Caco-2 (cell line): ENCODE measurements at regions not wholly inside any gene's neighbourhood (a gene's known extent, or its start where the extent isn't known, plus 50 kb on each side); places are given as distances from the start of the nearest gene placed in this dataset.

Experiments
- BruUV-seq: library from RNA; stranded (reverse); fragments of 400-500 nt; replicated peaks from 2 replicates; lab custom pipeline; 2021; lab: Mats Ljungman, UMichigan
- CTCF ChIA-PET: fragments of 300-600 bp; sonication (Branson Sonifier 250); formaldehyde crosslinking; loops from one replicate; lab custom pipeline; 2022; ENCODE audit warnings: antibody characterized with exemption; lab: Charles Lee
- POLR2A ChIA-PET: fragments of 300-600 bp; sonication (Branson Sonifier 250); formaldehyde crosslinking; loops from one replicate; lab custom pipeline; 2022; ENCODE audit warnings: antibody characterized with exemption; lab: Charles Lee
- DNase-seq, 2 experiments: peaks; one replicate each; pipeline versions ENCODE4 v3.0.0 to v3.0.0-alpha.2; 2020 to 2022
- H3K27me3 ChIP-seq: replicated peaks from 2 replicates; pipeline ENCODE4 v1.6.0; 2011; ENCODE audit warnings: low read length; ENCODE audit not compliant: control insufficient read depth, insufficient read depth
- H3K36me3 ChIP-seq: 2 replicates; pipeline ENCODE4 v1.5.1; 2011; ENCODE audit warnings: low read length; ENCODE audit not compliant: control insufficient read depth, insufficient read depth
- H3K4me1 ChIP-seq: fragments of 250-450 bp; sonication (Bioruptor Pico); 2 replicates; pipeline ENCODE4 v1.5.1; 2020; ENCODE audit warnings: mild to moderate bottlenecking
- H3K4me3 ChIP-seq: 2 replicates; pipeline ENCODE4 v1.5.1; 2011; ENCODE audit warnings: low read depth, mild to moderate bottlenecking, control low read depth, low read length
- H3K9me3 ChIP-seq: fragments of 250-450 bp; sonication (Bioruptor Pico); 2 replicates; pipeline ENCODE4 v1.5.1; 2020; ENCODE audit warnings: mild to moderate bottlenecking, moderate library complexity
- H3K27ac Mint-ChIP-seq: one replicate; pipeline ENCODE4 v1.8.0; 2022; ENCODE audit warnings: mixed read lengths; ENCODE audit not compliant: unreplicated experiment
- H3K27me3 Mint-ChIP-seq: one replicate; pipeline ENCODE4 v1.8.0; 2022; ENCODE audit warnings: mixed read lengths; ENCODE audit not compliant: insufficient read depth, unreplicated experiment
- H3K36me3 Mint-ChIP-seq: one replicate; pipeline ENCODE4 v1.8.0; 2022; ENCODE audit warnings: mild to moderate bottlenecking, mixed read lengths; ENCODE audit not compliant: insufficient read depth, unreplicated experiment
- H3K4me1 Mint-ChIP-seq: one replicate; pipeline ENCODE4 v1.8.0; 2022; ENCODE audit warnings: low read depth, mixed read lengths; ENCODE audit not compliant: unreplicated experiment
- H3K4me3 Mint-ChIP-seq: one replicate; pipeline ENCODE4 v1.8.0; 2022; ENCODE audit warnings: mild to moderate bottlenecking, moderate library complexity, mixed read lengths; ENCODE audit not compliant: unreplicated experiment
- H3K9me3 Mint-ChIP-seq: one replicate; pipeline ENCODE4 v1.8.0; 2022; ENCODE audit warnings: mixed read lengths; ENCODE audit not compliant: unreplicated experiment
- CTCF ChIP-seq, 2 experiments: fragments of 200-600 bp in 1 of 2; IDR thresholded peaks; 1 replicate in 1 of 2; 2 replicates in 1 of 2; pipeline versions ENCODE4 v1.5.1 to v1.8.0; 2011 to 2022; ENCODE audit warnings: antibody characterized with exemption in 1 of 2, control low read depth in 1 of 2, inconsistent platforms in 1 of 2, low read depth in 1 of 2, low read length in 1 of 2, mild to moderate bottlenecking in 1 of 2, moderate library complexity in 1 of 2; ENCODE audit not compliant: insufficient read depth in 1 of 2, severe bottlenecking in 1 of 2, unreplicated experiment in 1 of 2
- intact Hi-C: fragments of 100-400 bp; cut with micrococcal nuclease; formaldehyde crosslinking; loops from one replicate; pipeline ENCODE4 v1.10.0; 2022; ENCODE audit not compliant: unreplicated experiment

- H3K27ac Mint-ChIP-seq = no peak overlapping the region
- DNase-seq = no peak
These were observed 55.9 kb upstream of the RNU6ATAC start for GRCh38 chr9:134220311-134220710.

GRCh38 chr9:134221273-134222017 is 57.1 kb upstream of the RNU6ATAC start:
- H3K36me3 ChIP-seq = no peaks in the 10 kb centered on the region
- H3K27ac Mint-ChIP-seq = no peak overlapping the region
- no peak overlapping the region for H3K4me3 ChIP-seq
- ChIA-PET POLR2A (no interaction called here), CTCF (no interaction called here)
- H3K4me1 Mint-ChIP-seq = peaks cover 7% of the 10 kb centered on the region
- H3K4me1 ChIP-seq = no peaks in the 10 kb centered on the region; the same call in 1 of the 2 replicates
- no peak for TF ChIP-seq CTCF (IDR thresholded peaks at IDR 0.05; ENCODE audit: insufficient read depth in 1 of 2, low read depth in 1 of 2, low read length in 1 of 2, severe bottlenecking in 1 of 2, unreplicated experiment in 1 of 2)
- no TSS peak for BruUV-seq
- H3K27me3 Mint-ChIP-seq = no peaks in the 10 kb centered on the region
- H3K4me3 Mint-ChIP-seq = no peak overlapping the region
- H3K27me3 ChIP-seq = no peaks in the 10 kb centered on the region
- DNase-seq = no peak
- H3K36me3 Mint-ChIP-seq = no peaks in the 10 kb centered on the region
- intact Hi-C loops = no loop called here
- no peaks in the 10 kb centered on the region for H3K9me3 Mint-ChIP-seq
- H3K9me3 ChIP-seq = no peaks in the 10 kb centered on the region

More at GRCh38 chr9:134220311-134220710, 55.9 kb upstream of the RNU6ATAC start:
- Mint-ChIP-seq H3K9me3 (no peaks in the 10 kb centered on the region), H3K4me1 (peaks cover 1% of the 10 kb centered on the region), H3K36me3 (no peaks in the 10 kb centered on the region), H3K27me3 (no peaks in the 10 kb centered on the region), H3K4me3 (no peak overlapping the region)
- CTCF ChIA-PET = no interaction called here
- Histone ChIP-seq H3K4me1 (no peaks in the 10 kb centered on the region; the same call in 1 of the 2 replicates), H3K27me3 (no peaks in the 10 kb centered on the region), H3K36me3 (no peaks in the 10 kb centered on the region), H3K4me3 (no peak overlapping the region), H3K9me3 (no peaks in the 10 kb centered on the region)
- no TSS peak for BruUV-seq
- no peak for TF ChIP-seq CTCF (IDR thresholded peaks at IDR 0.05; ENCODE audit: insufficient read depth in 1 of 2, low read depth in 1 of 2, low read length in 1 of 2, severe bottlenecking in 1 of 2, unreplicated experiment in 1 of 2)
- intact Hi-C loops = no loop called here
- POLR2A ChIA-PET = no interaction called here

- Mint-ChIP-seq H3K9me3 (no peaks in the 10 kb centered on the region), H3K36me3 (no peaks in the 10 kb centered on the region), H3K4me1 (peaks cover 7% of the 10 kb centered on the region), H3K27me3 (no peaks in the 10 kb centered on the region), H3K27ac (no peak overlapping the region), H3K4me3 (no peak overlapping the region)
- Histone ChIP-seq H3K4me1 (no peaks in the 10 kb centered on the region; the same call in 1 of the 2 replicates), H3K9me3 (no peaks in the 10 kb centered on the region), H3K4me3 (no peak overlapping the region), H3K36me3 (no peaks in the 10 kb centered on the region), H3K27me3 (no peaks in the 10 kb centered on the region)
- no TSS peak for BruUV-seq
- TF ChIP-seq CTCF (IDR thresholded peaks at IDR 0.05; ENCODE audit: insufficient read depth in 1 of 2, low read depth in 1 of 2, low read length in 1 of 2, severe bottlenecking in 1 of 2, unreplicated experiment in 1 of 2) = no peak
- intact Hi-C loops = no loop called here
- POLR2A ChIA-PET = no interaction called here
- no peak for DNase-seq
- CTCF ChIA-PET = no interaction called here
These were observed 57.7 kb upstream of the RNU6ATAC start for GRCh38 chr9:134222018-134222573.
